ENCODE measurements at regions not wholly inside any gene's neighbourhood (a gene's known extent, or its start where the extent isn't known, plus 50 kb on each side); places are given as distances from the start of the nearest gene placed in this dataset.
A peak's percentile ranks its signal among the peaks of the same experiment; 100 is the strongest.

GRCh38 chr19:30082611-30083010, 140.6 kb downstream of the URI1 start:
- 6% methylated on average over 5 of the region's 5 CpGs for whole genome bisulfite sequencing (ENCODE audit: insufficient coverage, low coverage, missing lambda C conversion rate)
- no peak overlapping the region for H3K4me3 ChIP-seq
- H3K4me2 ChIP-seq (ENCODE audit: insufficient read depth, low read length): no peak overlapping the region
- peaks cover 4% of the 10 kb centered on the region; the same call in 1 of the 2 replicates for H4K20me1 ChIP-seq (replicated peaks; ENCODE audit: control insufficient read depth, insufficient read depth, low read length)
- no peak overlapping the region for H2AFZ ChIP-seq (ENCODE audit: low read depth, low read length)
- ATAC-seq (no peak), DNase-seq (ENCODE audit: extremely low read depth in 1 of 4, low spot score in 3 of 4) (no peak), FAIRE-seq (no peak)
- no peak for TF ChIP-seq ZNF583 (CRISPR knock-in tag; IDR thresholded peaks at IDR 0.05)
- no peak for TF ChIP-seq KLF1 (tag; IDR thresholded peaks at IDR 0.05)
- TF ChIP-seq ILF3 (IDR thresholded peaks at IDR 0.05; ENCODE audit: borderline replicate concordance): no peak
- no peak for TF ChIP-seq TCF15 (CRISPR knock-in tag; IDR thresholded peaks at IDR 0.05)
- in situ Hi-C loops (cut with MboI): no loop called here
- H3K27ac ChIP-seq (ENCODE audit: extremely low read depth, low read depth, low read length): no peak overlapping the region
- intact Hi-C loops (cut with micrococcal nuclease): no loop called here
- H3K9me1 ChIP-seq (ENCODE audit: control insufficient read depth, insufficient read depth, low read length): no peaks in the 10 kb centered on the region
- H3K27me3 ChIP-seq (ENCODE audit: control insufficient read depth in 2 of 2, insufficient read depth in 2 of 2, low read length in 2 of 2): peaks cover 16 to 60% of the 10 kb centered on the region in 2 experiments; a peak in 4 of 5 replicates
- ChIA-PET CTCF (ENCODE audit: low intra/inter-chr PET ratio) (no interaction called here), POLR2A (interaction anchor here (1.7 kb wide), 1 partner anchor 11 kb away, joined by 3 read pairs; no protein-coding TSS in a partner anchor)
- H3K79me2 ChIP-seq (ENCODE audit: control insufficient read depth, insufficient read depth, low read length): no peaks in the 10 kb centered on the region
- no peaks in the 10 kb centered on the region for H3K9me3 ChIP-seq (replicated peaks; ENCODE audit: control insufficient read depth, insufficient read depth, low read depth, low read length)
- no peaks in the 10 kb centered on the region for H3K36me3 ChIP-seq (ENCODE audit: control insufficient read depth, insufficient read depth, low read length)
- H3K4me1 ChIP-seq (replicated peaks in 1 of 2; ENCODE audit: control insufficient read depth in 2 of 2, insufficient read depth in 2 of 2, low read length in 2 of 2): no peaks in the 10 kb centered on the region
- BruUV-seq (replicated peaks): no TSS peak
- H3K9ac ChIP-seq (ENCODE audit: insufficient read depth in 1 of 2, low read depth in 2 of 2, low read length in 2 of 2): no peak overlapping the region

GRCh38 chr19:30083125-30083681, 141.2 kb downstream of the URI1 start:
- intact Hi-C loops (cut with micrococcal nuclease) (no loop called here), in situ Hi-C loops (cut with MboI) (no loop called here)
- DNase-seq (ENCODE audit: extremely low read depth in 1 of 4, low spot score in 3 of 4): no peak
- BruUV-seq (replicated peaks): no TSS peak
- Histone ChIP-seq H3K9ac (ENCODE audit: insufficient read depth in 1 of 2, low read depth in 2 of 2, low read length in 2 of 2) (no peak overlapping the region), H3K27me3 (ENCODE audit: control insufficient read depth in 2 of 2, insufficient read depth in 2 of 2, low read length in 2 of 2) (peaks cover 20 to 60% of the 10 kb centered on the region in 2 experiments; a peak in 4 of 5 replicates), H3K4me1 (replicated peaks in 1 of 2; ENCODE audit: control insufficient read depth in 2 of 2, insufficient read depth in 2 of 2, low read length in 2 of 2) (no peaks in the 10 kb centered on the region), H4K20me1 (replicated peaks; ENCODE audit: control insufficient read depth, insufficient read depth, low read length) (peaks cover 7% of the 10 kb centered on the region; the same call in 1 of the 2 replicates), H3K27ac (ENCODE audit: extremely low read depth, low read depth, low read length) (no peak overlapping the region), H2AFZ (ENCODE audit: low read depth, low read length) (no peak overlapping the region), H3K79me2 (ENCODE audit: control insufficient read depth, insufficient read depth, low read length) (no peaks in the 10 kb centered on the region), H3K9me3 (replicated peaks; ENCODE audit: control insufficient read depth, insufficient read depth, low read depth, low read length) (no peaks in the 10 kb centered on the region), H3K4me3 (no peak overlapping the region), H3K36me3 (ENCODE audit: control insufficient read depth, insufficient read depth, low read length) (no peaks in the 10 kb centered on the region), H3K4me2 (ENCODE audit: insufficient read depth, low read length) (no peak overlapping the region), H3K9me1 (ENCODE audit: control insufficient read depth, insufficient read depth, low read length) (no peaks in the 10 kb centered on the region)
- ChIA-PET POLR2A (interaction anchor here (1.0 to 1.7 kb wide), 2 partner anchors 9 to 11 kb away, joined by 3 to 5 read pairs; no protein-coding TSS in a partner anchor), CTCF (ENCODE audit: low intra/inter-chr PET ratio) (no interaction called here)
- FAIRE-seq: no peak
- TF ChIP-seq GMEB1 (CRISPR knock-in tag; IDR thresholded peaks at IDR 0.05) (no peak), GTF2A2 (tag; IDR thresholded peaks at IDR 0.05) (no peak), POLR2H (tag; IDR thresholded peaks at IDR 0.05; ENCODE audit: low read depth) (no peak), E2F6 (IDR thresholded peaks at IDR 0.05; ENCODE audit: borderline replicate concordance in 1 of 2, extremely low read depth in 1 of 2, insufficient read depth in 1 of 2, insufficient read length in 1 of 2, low read depth in 1 of 2, low read length in 1 of 2, poor library complexity in 1 of 2, severe bottlenecking in 1 of 2) (peak in 1 of 2 experiments; percentile 34), ZNF778 (CRISPR knock-in tag; IDR thresholded peaks at IDR 0.05) (no peak), SAP30 (IDR thresholded peaks at IDR 0.05; ENCODE audit: borderline replicate concordance, insufficient read depth, low read depth, low read length, poor library complexity, severe bottlenecking) (no peak), CEBPB (tag; IDR thresholded peaks at IDR 0.05) (no peak)
- ATAC-seq: no peak; the same call in 2 of the 3 replicates
- WGBS (ENCODE audit: insufficient coverage, low coverage, missing lambda C conversion rate): 4% methylated on average over 17 of the region's 17 CpGs

Data from K562 (cell line).